ENCODE measurements at regions not wholly inside any gene's neighbourhood (a gene's known extent, or its start where the extent isn't known, plus 50 kb on each side); places are given as distances from the start of the nearest gene placed in this dataset.

DNA sequence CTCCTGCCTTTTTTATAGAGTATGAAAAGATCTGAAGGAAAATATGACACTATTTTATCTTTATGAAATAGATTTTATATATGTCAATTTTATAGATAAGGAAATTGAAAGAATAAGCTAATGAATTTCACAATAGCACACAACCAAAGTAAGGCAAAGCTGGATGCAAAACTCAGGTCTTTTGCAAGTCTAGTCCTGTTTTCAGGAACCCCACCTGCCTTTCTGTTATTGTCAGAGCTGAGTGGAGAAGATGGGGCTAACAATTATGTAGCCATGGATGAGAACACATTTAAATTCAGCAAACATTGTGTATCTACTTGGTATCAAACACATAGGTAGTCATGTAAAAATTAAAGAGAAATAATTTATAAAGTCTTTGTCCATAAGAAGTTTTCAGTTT lies 161.5 kb upstream of the ZEB2 start:
- no peak for DNase-seq (ENCODE audit: low read depth, low spot score)

- DNase-seq (ENCODE audit: low read depth, low spot score) = no peak
Observed at GRCh38 chr2:144679942-144680341, 160.0 kb upstream of the ZEB2 start.

DNA sequence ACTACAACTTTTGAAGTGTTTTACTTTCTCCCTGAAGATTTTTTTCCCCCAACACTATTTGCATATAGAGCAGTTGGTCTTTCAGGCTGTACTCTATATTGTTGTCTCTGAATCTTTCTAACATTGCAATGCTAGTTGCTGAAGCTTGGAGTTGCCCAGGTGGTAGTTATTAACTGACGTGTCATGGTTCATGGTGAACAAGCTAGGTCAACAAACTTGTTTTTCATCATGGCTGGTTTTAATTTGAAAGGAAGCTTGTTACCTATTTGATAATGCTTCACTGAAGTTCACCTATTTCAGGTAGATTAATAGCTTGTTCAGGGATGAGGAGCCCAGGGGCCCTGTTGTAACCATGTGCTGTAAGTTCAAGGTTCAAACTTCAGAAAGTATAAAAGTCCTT lies 158.8 kb upstream of the ZEB2 start:
- DNase-seq (ENCODE audit: low read depth, low spot score) = no peak

DNA sequence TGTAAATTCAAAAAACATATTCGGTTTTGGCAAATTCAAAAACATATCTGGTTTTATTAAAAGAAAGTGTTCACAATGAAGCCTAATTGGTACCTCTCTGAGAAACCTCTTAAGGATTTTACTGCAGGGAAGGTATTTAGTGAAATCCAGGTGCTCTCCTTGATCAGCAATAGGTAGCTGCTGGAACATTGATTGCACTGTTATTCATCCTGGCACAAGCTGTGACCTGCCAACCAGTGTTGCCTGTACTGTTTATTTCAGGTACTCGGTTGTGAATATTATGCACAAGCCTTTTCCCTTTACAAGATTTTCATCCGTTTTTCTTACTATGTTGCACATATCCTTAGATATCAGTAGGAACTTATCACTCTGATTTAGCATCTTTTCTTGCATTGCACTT lies 155.8 kb upstream of the ZEB2 start:
- DNase-seq (ENCODE audit: low read depth, low spot score) = no peak

DNA sequence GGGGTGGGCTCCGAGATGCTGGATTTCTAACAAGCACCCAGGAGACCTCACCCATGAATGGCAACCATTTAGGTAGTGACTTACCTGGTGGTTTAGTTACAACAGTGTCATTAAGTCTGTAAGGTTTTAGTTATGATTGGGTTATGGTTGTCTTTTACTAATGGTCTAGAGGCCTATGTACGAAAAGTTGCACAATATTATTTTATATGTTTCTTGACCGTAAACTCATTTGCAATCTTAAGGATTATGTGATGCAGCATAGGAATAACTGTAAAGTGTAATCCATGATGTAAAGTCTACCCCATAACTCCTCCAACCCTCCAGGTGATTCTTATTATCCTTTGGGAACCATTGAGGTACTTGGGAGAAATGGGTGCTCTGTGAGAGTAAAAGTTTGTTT lies 155.4 kb upstream of the ZEB2 start:
- no peak for DNase-seq (ENCODE audit: low read depth, low spot score)

GRCh38 chr2:144674071-144674470 lies 154.2 kb upstream of the ZEB2 start:
- DNase-seq (ENCODE audit: low read depth, low spot score) = no peak

DNA sequence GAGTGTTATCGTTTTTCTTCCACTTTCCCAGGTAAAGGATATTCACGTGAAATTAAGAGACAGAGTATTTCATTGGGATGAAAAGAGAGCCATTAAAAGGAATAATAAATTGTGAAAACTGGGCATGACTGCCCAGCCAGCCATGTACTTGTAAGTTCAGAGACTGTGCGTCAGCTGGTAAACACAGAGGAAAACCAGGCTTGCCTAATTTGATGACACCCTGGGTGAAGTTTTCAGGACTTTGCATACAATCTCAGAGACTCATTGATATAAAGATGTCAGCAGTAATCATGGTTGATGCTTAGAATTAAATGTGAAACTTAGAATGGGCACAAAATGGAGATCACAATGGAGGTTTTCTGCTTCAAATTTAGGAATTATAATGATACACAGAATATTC lies 153.5 kb upstream of the ZEB2 start:
- DNase-seq (ENCODE audit: low read depth, low spot score) = no peak

DNA sequence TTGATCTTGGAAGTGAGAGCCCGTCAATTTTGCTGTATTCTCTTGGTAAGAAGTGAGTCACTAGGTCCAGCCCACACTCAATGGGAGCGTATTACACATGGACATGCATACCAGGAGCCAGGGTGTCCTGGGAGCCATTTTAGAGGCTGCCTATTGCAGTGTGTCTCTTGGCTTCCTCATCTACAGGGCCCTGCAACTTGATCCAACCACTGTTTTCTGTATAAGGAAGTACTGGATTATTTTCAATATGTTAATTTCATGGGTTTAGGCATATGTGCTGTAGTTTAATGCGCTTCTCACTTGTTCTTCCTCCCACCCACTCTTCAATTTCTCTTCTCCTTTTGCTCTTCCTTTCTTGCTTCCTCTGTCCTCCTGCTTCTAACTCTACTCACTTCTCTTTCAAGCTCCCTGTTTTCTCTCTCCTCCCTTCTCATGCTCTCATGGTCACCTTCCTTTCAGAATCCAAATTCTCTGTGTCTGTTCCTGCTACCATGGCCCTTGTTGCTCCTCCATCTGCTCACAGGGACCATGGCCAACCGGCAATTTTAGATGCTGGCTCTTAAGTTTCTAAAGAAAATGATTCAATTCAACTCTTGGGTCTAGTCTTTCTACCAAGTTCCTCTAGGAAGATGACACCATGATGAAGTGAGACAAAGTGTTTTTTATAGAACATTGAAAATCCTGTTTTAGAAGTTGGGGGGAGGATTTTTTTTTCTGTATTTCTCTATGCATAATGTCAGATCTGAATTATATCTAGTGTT lies 152.0 kb upstream of the ZEB2 start:
- DNase-seq (ENCODE audit: low read depth, low spot score) = no peak

DNA sequence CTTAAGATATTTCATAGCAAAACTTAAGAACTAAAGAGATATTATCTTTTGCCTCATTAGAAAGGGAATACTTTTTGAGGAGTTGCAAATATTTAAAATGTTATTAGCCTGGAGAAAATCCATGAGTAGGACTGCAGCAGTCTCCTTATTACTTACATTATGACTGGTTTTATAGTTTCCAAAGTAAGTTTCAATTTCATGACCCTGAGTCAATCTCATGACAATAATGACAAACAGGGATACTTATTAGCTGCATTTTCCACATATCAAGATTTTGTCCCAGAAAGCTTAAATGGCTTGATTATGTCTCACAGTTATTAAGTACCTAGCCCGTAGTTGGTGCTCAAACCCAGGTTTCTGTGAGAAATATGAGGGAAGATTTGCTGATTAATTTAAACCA lies 150.8 kb upstream of the ZEB2 start:
- DNase-seq (ENCODE audit: low read depth, low spot score) = no peak

GRCh38 chr2:144670080-144670479 lies 150.2 kb upstream of the ZEB2 start:
- DNase-seq (ENCODE audit: low read depth, low spot score) = no peak

GRCh38 chr2:144669196-144669987 lies 149.5 kb upstream of the ZEB2 start:
- DNase-seq (ENCODE audit: low read depth, low spot score) = no peak

- DNase-seq (ENCODE audit: low read depth, low spot score) = no peak
Observed at GRCh38 chr2:144668493-144669110, 148.7 kb upstream of the ZEB2 start.

DNA sequence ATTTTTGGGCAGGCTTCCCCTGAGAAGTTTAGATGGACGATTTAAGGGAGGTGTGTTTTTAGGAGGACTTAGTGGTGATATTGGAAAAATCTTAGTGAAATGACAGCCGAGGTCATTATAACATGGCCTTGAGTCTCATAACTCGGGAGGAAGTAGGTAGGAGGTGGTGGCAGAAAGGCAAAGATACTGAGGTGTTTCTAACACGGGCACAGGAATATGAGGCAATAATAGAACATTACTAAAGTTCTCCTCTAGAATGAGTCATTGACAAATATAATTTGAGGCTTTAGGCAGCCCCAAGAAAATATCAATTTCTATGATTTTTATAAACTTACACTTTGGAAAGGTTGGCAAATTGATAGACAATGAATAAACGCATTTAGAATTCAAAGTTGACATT lies 146.1 kb upstream of the ZEB2 start:
- no peak for DNase-seq (ENCODE audit: low read depth, low spot score)

GRCh38 chr2:144663207-144663606 lies 143.3 kb upstream of the ZEB2 start:
- DNase-seq (ENCODE audit: low read depth, low spot score) = no peak

- DNase-seq (ENCODE audit: low read depth, low spot score) = no peak
Observed at GRCh38 chr2:144660518-144661316, 140.8 kb upstream of the ZEB2 start.

- DNase-seq (ENCODE audit: low read depth, low spot score) = no peak
Observed at GRCh38 chr2:144659731-144660275, 139.9 kb upstream of the ZEB2 start.

- DNase-seq (ENCODE audit: low read depth, low spot score) = no peak
Observed at GRCh38 chr2:144654523-144654922, 134.6 kb upstream of the ZEB2 start.

- DNase-seq (ENCODE audit: low read depth, low spot score) = no peak
Observed at GRCh38 chr2:144650907-144651306, 131.0 kb upstream of the ZEB2 start.

- DNase-seq (ENCODE audit: low read depth, low spot score) = no peak
Observed at GRCh38 chr2:144648837-144649465, 129.0 kb upstream of the ZEB2 start.

DNA sequence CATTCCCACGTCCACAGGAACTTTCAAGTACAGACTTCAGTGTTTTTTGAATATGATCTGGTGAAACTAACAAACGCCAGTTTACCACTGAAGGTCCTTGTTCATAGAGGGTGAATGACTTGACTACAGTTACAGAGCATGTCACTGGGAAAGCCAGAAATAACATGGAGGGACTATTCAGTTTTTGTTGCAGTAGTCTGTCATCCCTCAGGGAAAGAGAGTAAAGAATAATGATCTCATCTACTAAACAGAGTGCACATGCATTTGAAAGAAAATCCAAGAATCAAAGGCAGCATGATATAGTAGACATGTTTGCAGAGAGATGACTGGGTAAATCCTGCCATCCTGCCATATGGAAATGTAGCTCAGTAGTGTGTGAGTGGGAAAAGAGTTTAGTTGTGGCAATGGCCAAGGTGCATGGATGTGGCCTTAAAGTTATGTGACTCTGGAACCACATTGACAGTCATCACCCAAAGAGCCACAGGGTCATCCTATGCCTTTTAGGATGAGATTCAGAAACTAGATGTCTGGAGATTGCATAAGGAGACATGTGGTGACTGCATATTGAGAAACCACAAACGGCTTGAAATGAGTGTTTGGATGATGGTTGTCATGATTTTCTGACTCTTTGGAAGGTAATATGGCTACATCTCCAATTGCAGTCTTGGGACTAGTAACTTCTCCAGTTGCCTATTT lies 125.3 kb upstream of the ZEB2 start:
- DNase-seq (ENCODE audit: low read depth, low spot score) = no peak

DNA sequence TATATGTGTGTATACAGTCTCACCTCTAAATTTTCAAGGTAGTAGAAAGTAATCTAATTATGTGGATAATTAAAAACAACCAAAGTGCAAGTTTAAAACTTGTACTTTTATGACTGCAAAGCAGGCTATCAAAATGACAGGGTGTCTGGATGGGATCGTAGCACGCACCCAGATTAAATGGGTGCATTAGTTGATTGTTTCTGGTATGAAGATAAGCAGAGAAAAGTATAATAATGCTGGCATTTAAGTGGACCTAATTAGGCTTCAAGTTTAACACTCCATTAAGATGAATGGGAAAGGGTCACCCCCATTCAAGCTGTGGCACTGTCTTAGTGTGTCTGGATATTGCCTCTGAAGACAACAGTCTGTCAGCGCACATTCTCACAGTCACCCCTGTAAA lies 124.6 kb upstream of the ZEB2 start:
- no peak for DNase-seq (ENCODE audit: low read depth, low spot score)

Measured in activated CD4-positive, CD25-positive, alpha-beta regulatory T cell treated with anti-CD3 and anti-CD28 coated beads, Interleukin-2, amount 50 U/mL, for 16 hours (primary cell).